Liver (tissue), 8 donors: ENCODE measurements at regions not wholly inside any gene's neighbourhood (a gene's known extent, or its start where the extent isn't known, plus 50 kb on each side); places are given as distances from the start of the nearest gene placed in this dataset.

Source experiments
- DNase-seq: peaks from one replicate; pipeline ENCODE4 v3.0.0-alpha.2; 2017; ENCODE audit warnings: low spot score
- H3K27ac ChIP-seq, 2 donors: one replicate each; pipeline ENCODE4 v1.7.0; 2013; ENCODE audit warnings: inconsistent platforms in 2 of 2, low read length in 2 of 2, control low read depth in 1 of 2, low read depth in 1 of 2, mild to moderate bottlenecking in 1 of 2
- H3K27me3 ChIP-seq, 4 donors: one replicate each; pipeline versions ENCODE4 v1.6.1 to v1.7.0; 2013; ENCODE audit warnings: low read length in 3 of 4, inconsistent platforms in 1 of 4, mild to moderate bottlenecking in 1 of 4, moderate library complexity in 1 of 4; ENCODE audit not compliant: control insufficient read depth in 4 of 4, insufficient read depth in 4 of 4
- H3K36me3 ChIP-seq, 4 donors: one replicate each; pipeline versions ENCODE4 v1.6.1 to v1.7.0; 2013; ENCODE audit warnings: low read length in 3 of 4, mild to moderate bottlenecking in 3 of 4, low read depth in 1 of 4, moderate library complexity in 1 of 4; ENCODE audit not compliant: control insufficient read depth in 4 of 4, insufficient read depth in 3 of 4
- H3K4me1 ChIP-seq, 4 donors: one replicate each; pipeline versions ENCODE4 v1.6.1 to v1.7.0; 2013; ENCODE audit warnings: low read length in 3 of 4, mild to moderate bottlenecking in 3 of 4, moderate library complexity in 1 of 4; ENCODE audit not compliant: control insufficient read depth in 4 of 4, insufficient read depth in 4 of 4
- H3K4me3 ChIP-seq, 3 donors: one replicate each; pipeline versions ENCODE4 v1.6.1 to v1.7.0; 2013; ENCODE audit warnings: low read length in 3 of 3, control low read depth in 1 of 3, low read depth in 1 of 3, mild to moderate bottlenecking in 1 of 3
- H3K9ac ChIP-seq, 2 donors: one replicate each; pipeline ENCODE4 v1.7.0; 2013; ENCODE audit warnings: low read length in 2 of 2, mild to moderate bottlenecking in 2 of 2, moderate library complexity in 2 of 2, control low read depth in 1 of 2, low read depth in 1 of 2
- H3K9me3 ChIP-seq, 4 donors: one replicate each; pipeline versions ENCODE4 v1.6.1 to v1.7.0; 2013; ENCODE audit warnings: low read length in 3 of 4; ENCODE audit not compliant: control insufficient read depth in 4 of 4
- EGR1 ChIP-seq, 2 donors: IDR thresholded peaks; 2 replicates each; pipeline ENCODE4 v1.6.1; 2016 to 2018; ENCODE audit warnings: antibody characterized with exemption in 2 of 2, low read depth in 2 of 2
- FOXA1 ChIP-seq: IDR thresholded peaks from 2 replicates; pipeline ENCODE4 v1.6.1; 2016; ENCODE audit warnings: antibody characterized with exemption
- FOXA2 ChIP-seq: IDR thresholded peaks from 2 replicates; pipeline ENCODE4 v1.6.1; 2016; ENCODE audit warnings: antibody characterized with exemption
- GABPA ChIP-seq, 2 donors: IDR thresholded peaks in 1 of 2; conservative IDR thresholded peaks in 1 of 2; 2 replicates each; pipeline ENCODE4 v1.6.1; 2016; ENCODE audit warnings: antibody characterized with exemption in 2 of 2, mild to moderate bottlenecking in 1 of 2, moderate library complexity in 1 of 2
- HNF4A ChIP-seq, 2 donors: conservative IDR thresholded peaks; 2 replicates each; pipeline ENCODE4 v1.6.1; 2016; ENCODE audit warnings: antibody characterized with exemption in 2 of 2, mild to moderate bottlenecking in 2 of 2
- HNF4G ChIP-seq: IDR thresholded peaks from 2 replicates; pipeline ENCODE4 v1.6.1; 2016; ENCODE audit warnings: antibody characterized with exemption
- JUND ChIP-seq, 2 donors: IDR thresholded peaks; 2 replicates each; pipeline ENCODE4 v1.6.1; 2016; ENCODE audit warnings: antibody characterized with exemption in 2 of 2
- RXRA ChIP-seq, 2 donors: IDR thresholded peaks; 2 replicates each; pipeline ENCODE4 v1.6.1; 2017 to 2018; ENCODE audit warnings: antibody characterized with exemption in 2 of 2, mild to moderate bottlenecking in 1 of 2
- SP1 ChIP-seq: IDR thresholded peaks from 2 replicates; pipeline ENCODE4 v1.6.1; 2018; ENCODE audit warnings: antibody characterized with exemption, mild to moderate bottlenecking
- TAF1 ChIP-seq: conservative IDR thresholded peaks from 2 replicates; pipeline ENCODE4 v1.6.1; 2016; ENCODE audit warnings: antibody characterized with exemption, mild to moderate bottlenecking
- YY1 ChIP-seq: IDR thresholded peaks from 2 replicates; pipeline ENCODE4 v1.6.1; 2016; ENCODE audit warnings: antibody characterized with exemption, mild to moderate bottlenecking
- WGBS: extraction: QIAGEN DNeasy Blood & Tissue Kit; methylation state at CpG from one replicate; pipeline ENCODE4 v1.1.7; 2013; 5-methylcytosine and 5-hydroxymethylcytosine counted together
- TF ChIP-seq, protein P1 (sequence below): IDR thresholded peaks from 2 replicates; pipeline ENCODE4 v1.6.1; 2016; ENCODE audit warnings: antibody characterized with exemption
- TF ChIP-seq, protein P2 (sequence below): IDR thresholded peaks from 2 replicates; pipeline ENCODE4 v1.6.1; 2016; ENCODE audit warnings: antibody characterized with exemption, mild to moderate bottlenecking
- TF ChIP-seq, protein P3 (sequence below): fragments of 150-350 bp; IDR thresholded peaks from 2 replicates; pipeline ENCODE4 v1.5.1; 2017; ENCODE audit warnings: improper control_type of control experiment, low read depth, low read length; ENCODE audit not compliant: missing input control
- TF ChIP-seq, protein P4 (sequence below): IDR thresholded peaks from 2 replicates; pipeline ENCODE4 v1.6.1; 2016; ENCODE audit warnings: antibody characterized with exemption
- TF ChIP-seq, protein P5 (sequence below): IDR thresholded peaks from 2 replicates; pipeline ENCODE4 v1.6.1; 2016; ENCODE audit warnings: antibody characterized with exemption
- donor health status: healthy.
- donor health status: healthy.
- donor health status: healthy.
- donor health status: healthy.
- donor health status: healthy.

DNA sequence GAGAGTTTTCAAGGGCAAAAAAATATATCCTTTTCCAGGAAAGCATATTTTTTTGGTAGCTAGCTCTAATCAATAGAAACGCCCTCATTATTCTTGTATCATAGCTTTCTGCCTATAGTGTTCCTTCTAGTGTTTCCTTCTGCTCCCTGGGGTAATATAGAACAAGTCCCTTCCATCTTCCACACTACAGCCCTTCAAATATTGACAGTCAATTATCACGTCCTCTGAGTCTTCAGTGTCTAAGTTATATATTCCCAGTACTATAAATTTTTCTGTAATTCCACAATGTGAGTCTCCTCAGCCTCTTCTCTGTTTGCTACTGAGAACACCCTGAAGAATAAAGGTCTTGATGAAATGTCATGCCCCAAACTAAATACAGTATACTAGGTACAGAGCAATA lies 1088.0 kb upstream of the PCDH7 start (continued):
- TF ChIP-seq, protein P1, sequence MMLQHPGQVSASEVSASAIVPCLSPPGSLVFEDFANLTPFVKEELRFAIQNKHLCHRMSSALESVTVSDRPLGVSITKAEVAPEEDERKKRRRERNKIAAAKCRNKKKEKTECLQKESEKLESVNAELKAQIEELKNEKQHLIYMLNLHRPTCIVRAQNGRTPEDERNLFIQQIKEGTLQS, result no peak
- TF ChIP-seq GABPA (IDR thresholded peaks at IDR 0.05 in 1 of 2, conservative IDR thresholded peaks at IDR 0.05 in 1 of 2) (no peak), EGR1 (IDR thresholded peaks at IDR 0.05; ENCODE audit: low read depth in 2 of 2) (no peak)

DNA sequence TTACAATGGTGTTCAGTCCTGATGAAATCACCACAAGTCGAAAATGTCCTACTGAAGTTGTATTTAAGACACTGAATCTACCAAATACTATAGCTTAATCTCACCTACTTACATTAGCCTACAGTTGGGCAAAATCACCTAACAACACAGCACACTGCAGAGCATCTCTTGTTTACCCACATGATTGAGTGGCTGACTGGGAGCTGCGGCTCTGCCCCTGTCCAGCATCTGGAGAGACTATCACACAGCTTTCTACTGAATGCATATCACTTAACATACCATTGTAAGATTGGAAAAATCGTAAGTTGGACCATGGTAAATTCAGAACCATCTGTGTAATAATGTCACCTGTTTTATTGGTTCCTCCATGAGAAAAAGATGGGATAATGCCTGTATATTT lies 1083.2 kb upstream of the PCDH7 start:
- Histone ChIP-seq H3K36me3 (no peaks in the 10 kb centered on the region), H3K9me3 (no peaks in the 10 kb centered on the region), H3K4me3 (no peak overlapping the region), H3K9ac (no peak overlapping the region), H3K27me3 (peaks cover 0 to 2% (median 0%) of the 10 kb centered on the region in 4 donors), H3K27ac (no peak overlapping the region), H3K4me1 (no peaks in the 10 kb centered on the region)
- no peak for DNase-seq
- TF ChIP-seq, protein P2, sequence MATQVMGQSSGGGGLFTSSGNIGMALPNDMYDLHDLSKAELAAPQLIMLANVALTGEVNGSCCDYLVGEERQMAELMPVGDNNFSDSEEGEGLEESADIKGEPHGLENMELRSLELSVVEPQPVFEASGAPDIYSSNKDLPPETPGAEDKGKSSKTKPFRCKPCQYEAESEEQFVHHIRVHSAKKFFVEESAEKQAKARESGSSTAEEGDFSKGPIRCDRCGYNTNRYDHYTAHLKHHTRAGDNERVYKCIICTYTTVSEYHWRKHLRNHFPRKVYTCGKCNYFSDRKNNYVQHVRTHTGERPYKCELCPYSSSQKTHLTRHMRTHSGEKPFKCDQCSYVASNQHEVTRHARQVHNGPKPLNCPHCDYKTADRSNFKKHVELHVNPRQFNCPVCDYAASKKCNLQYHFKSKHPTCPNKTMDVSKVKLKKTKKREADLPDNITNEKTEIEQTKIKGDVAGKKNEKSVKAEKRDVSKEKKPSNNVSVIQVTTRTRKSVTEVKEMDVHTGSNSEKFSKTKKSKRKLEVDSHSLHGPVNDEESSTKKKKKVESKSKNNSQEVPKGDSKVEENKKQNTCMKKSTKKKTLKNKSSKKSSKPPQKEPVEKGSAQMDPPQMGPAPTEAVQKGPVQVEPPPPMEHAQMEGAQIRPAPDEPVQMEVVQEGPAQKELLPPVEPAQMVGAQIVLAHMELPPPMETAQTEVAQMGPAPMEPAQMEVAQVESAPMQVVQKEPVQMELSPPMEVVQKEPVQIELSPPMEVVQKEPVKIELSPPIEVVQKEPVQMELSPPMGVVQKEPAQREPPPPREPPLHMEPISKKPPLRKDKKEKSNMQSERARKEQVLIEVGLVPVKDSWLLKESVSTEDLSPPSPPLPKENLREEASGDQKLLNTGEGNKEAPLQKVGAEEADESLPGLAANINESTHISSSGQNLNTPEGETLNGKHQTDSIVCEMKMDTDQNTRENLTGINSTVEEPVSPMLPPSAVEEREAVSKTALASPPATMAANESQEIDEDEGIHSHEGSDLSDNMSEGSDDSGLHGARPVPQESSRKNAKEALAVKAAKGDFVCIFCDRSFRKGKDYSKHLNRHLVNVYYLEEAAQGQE, result no peak
- 42% methylated on average over 3 of the region's 3 CpGs for WGBS

DNA sequence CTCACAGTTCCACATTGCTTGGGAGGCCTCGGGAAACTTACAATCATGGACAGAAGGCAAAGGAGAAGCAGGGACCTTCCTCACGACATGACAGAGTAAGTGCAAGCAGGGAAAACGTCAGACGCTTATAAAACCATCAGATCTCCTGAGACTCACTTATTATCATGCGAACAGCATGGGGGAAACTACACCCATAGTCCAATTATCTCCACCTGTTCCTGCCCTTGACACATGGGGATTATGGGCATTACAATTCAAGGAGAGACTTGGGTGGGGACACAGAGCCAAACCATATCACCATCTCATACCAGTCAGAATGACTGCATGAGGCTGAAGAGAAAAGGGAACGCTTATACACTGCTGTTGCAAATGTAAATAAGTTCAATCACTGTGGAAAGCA lies 1066.9 kb upstream of the PCDH7 start:
- TF ChIP-seq HNF4G, result no peak
- TF ChIP-seq, protein P1, result no peak
- TF ChIP-seq HNF4A (conservative IDR thresholded peaks at IDR 0.05), result no peak
- no peak for TF ChIP-seq YY1
- TF ChIP-seq JUND (IDR thresholded peaks at IDR 0.05), result no peak
- no peak for TF ChIP-seq SP1
- no peak for TF ChIP-seq FOXA1
- TF ChIP-seq, protein P2, result no peak
- TF ChIP-seq FOXA2, result no peak
- TF ChIP-seq, protein P3, sequence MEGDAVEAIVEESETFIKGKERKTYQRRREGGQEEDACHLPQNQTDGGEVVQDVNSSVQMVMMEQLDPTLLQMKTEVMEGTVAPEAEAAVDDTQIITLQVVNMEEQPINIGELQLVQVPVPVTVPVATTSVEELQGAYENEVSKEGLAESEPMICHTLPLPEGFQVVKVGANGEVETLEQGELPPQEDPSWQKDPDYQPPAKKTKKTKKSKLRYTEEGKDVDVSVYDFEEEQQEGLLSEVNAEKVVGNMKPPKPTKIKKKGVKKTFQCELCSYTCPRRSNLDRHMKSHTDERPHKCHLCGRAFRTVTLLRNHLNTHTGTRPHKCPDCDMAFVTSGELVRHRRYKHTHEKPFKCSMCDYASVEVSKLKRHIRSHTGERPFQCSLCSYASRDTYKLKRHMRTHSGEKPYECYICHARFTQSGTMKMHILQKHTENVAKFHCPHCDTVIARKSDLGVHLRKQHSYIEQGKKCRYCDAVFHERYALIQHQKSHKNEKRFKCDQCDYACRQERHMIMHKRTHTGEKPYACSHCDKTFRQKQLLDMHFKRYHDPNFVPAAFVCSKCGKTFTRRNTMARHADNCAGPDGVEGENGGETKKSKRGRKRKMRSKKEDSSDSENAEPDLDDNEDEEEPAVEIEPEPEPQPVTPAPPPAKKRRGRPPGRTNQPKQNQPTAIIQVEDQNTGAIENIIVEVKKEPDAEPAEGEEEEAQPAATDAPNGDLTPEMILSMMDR, result no peak
- TF ChIP-seq, protein P4, sequence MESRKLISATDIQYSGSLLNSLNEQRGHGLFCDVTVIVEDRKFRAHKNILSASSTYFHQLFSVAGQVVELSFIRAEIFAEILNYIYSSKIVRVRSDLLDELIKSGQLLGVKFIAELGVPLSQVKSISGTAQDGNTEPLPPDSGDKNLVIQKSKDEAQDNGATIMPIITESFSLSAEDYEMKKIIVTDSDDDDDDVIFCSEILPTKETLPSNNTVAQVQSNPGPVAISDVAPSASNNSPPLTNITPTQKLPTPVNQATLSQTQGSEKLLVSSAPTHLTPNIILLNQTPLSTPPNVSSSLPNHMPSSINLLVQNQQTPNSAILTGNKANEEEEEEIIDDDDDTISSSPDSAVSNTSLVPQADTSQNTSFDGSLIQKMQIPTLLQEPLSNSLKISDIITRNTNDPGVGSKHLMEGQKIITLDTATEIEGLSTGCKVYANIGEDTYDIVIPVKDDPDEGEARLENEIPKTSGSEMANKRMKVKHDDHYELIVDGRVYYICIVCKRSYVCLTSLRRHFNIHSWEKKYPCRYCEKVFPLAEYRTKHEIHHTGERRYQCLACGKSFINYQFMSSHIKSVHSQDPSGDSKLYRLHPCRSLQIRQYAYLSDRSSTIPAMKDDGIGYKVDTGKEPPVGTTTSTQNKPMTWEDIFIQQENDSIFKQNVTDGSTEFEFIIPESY, result no peak
- no peak for TF ChIP-seq GABPA (IDR thresholded peaks at IDR 0.05 in 1 of 2, conservative IDR thresholded peaks at IDR 0.05 in 1 of 2)
- TF ChIP-seq EGR1 (IDR thresholded peaks at IDR 0.05; ENCODE audit: low read depth in 2 of 2), result no peak
- TF ChIP-seq, protein P5, sequence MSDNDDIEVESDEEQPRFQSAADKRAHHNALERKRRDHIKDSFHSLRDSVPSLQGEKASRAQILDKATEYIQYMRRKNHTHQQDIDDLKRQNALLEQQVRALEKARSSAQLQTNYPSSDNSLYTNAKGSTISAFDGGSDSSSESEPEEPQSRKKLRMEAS, result no peak
- TF ChIP-seq TAF1, result no peak
- no peak for TF ChIP-seq RXRA (IDR thresholded peaks at IDR 0.05)

More for the DNA sequence above, 1066.9 kb upstream of the PCDH7 start:
- H3K27me3 ChIP-seq, result no peaks in the 10 kb centered on the region
- H3K9me3 ChIP-seq, result no peaks in the 10 kb centered on the region
- WGBS, result 60% methylated on average over 6 of the region's 6 CpGs
- no peak overlapping the region for H3K4me3 ChIP-seq
- no peak overlapping the region for H3K9ac ChIP-seq
- DNase-seq, result no peak
- no peaks in the 10 kb centered on the region for H3K4me1 ChIP-seq
- H3K27ac ChIP-seq, result no peak overlapping the region
- H3K36me3 ChIP-seq, result no peaks in the 10 kb centered on the region
